SKM-1 treated with dmso at 0.1 percent for 144 hours (cell line): ENCODE measurements at regions not wholly inside any gene's neighbourhood (a gene's known extent, or its start where the extent isn't known, plus 50 kb on each side); places are given as distances from the start of the nearest gene placed in this dataset.
"Not testable (repeated sequence)": the region's sequence is repeated elsewhere in the genome, so short reads cannot be mapped to it uniquely, and the experiment has no call there.

ENCODE experiments used
- DNase-seq: peaks from one replicate; lab custom pipeline; 2025; ENCODE audit not compliant: unreplicated experiment; lab: John Stamatoyannopoulos, UW

DNA sequence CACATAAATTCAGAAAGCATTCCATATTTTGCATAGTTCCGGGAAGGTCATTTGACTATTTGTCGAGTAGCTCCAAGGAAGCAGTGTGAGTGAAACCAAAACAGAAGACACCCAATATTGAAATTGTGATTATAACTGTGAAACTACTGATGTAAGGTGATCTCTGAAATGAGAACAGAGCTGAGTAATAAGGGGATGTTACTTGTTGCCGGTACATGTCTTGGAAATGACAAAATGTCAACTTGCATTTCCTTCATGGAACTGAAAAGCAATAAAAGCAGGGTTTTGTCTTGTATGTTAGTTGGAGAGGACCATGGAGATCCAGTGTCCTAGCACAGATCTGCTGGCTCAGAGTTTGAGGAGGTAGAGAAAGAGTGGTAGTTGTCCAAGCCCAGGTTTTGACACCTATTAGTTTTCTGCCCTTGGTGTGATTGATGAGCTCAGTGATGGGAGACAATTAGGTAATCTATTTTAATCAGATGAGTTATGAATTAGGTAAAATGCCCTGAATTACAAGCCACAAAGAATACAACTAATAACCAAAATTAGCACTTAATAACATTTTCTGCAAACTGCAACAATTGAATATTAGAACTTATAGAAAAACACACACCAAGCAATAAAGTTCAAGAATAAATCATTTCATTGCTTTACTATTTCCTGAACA is 58.7 kb upstream of the ZNF519 start:
- not testable (repeated sequence) for DNase-seq

DNA sequence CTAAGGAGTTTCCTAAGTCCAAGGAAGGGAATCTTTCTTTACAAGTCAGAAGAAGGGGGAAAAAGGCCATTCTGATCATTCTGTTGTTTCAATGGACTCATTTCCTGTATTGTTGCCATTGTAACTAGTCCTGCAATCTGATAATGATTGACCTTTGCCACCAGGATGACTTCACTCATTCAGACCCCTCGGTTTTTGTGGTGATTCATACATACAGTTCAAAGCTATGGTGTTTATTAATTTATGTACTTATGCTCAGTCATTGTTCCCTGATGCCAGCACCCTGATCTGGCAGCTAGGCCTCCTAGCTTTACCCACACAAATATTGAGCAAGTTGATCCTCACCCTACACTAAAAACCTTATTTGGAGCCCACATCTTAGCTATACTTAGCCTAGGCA is 57.6 kb upstream of the ZNF519 start:
- no peak for DNase-seq

GRCh38 chr18:14188751-14189406 is 56.6 kb upstream of the ZNF519 start:
- DNase-seq = not testable (repeated sequence)
